GM19328 (cell line): ENCODE measurements at regions not wholly inside any gene's neighbourhood (a gene's known extent, or its start where the extent isn't known, plus 50 kb on each side); places are given as distances from the start of the nearest gene placed in this dataset.

Source experiments
- ATAC-seq: cut with Tn5 transposase; IDR thresholded peaks from one replicate; pipeline ENCODE4 v1.9.1; 2021; ENCODE audit warnings: mild to moderate bottlenecking, moderate library complexity; ENCODE audit not compliant: unreplicated experiment

DNA sequence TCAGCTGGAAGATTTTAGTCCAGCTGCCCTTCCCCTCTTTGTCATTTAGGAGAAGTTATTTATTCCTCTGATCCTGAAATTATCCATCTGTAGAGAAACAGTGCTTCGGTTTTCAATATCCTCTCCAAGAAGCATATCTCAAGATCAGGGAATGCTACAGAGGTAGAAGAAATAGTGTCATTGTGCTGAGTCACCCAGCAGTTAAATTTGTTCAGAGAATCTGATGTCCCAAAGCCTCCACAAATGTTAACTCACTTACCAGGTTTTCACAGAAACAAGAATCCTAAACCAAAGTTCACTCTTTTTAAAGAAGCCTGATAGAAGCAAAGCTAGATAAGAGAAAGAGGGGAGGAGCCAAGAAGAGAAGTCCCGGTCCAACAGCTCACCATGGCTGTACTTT is 480.7 kb upstream of the GYPC start:
- ATAC-seq, result no peak

DNA sequence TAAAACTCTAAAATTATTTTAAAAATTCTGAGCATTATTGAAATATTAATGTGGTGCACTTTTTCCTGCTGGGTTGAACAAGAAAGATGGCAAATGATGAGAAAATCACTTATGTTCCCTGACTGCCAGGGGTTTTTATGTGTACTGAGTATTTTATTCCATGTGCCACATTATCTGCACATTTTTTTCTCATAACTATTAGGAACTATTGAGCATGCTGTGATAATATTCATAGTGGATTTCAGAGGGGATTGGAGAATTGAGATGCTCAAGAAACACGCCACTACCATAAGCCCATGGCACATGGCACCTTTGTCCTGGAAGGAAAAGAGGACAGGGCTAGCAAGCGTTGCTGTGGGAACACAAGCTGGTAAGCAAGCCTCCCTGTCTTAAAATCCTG is 478.5 kb upstream of the GYPC start:
- ATAC-seq, result no peak

DNA sequence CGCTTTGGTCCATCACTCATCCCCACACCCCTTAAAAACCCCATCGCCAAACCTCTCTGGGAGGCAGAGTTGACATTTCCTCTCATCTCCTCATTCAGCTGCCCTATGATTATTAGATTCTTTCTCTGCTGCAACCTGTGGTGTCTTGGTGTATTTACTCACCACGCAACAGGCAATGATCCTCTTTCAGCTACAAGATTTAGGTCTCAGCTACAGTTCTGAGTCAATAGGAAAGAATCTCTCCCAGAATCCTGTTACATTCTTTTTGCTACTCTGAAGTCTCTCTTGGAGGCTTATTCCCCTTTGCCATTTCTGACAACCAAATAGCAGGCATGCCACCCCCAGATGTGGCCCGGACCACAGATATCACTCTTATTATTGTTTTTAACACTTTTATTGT is 468.3 kb upstream of the GYPC start:
- ATAC-seq, result no peak

DNA sequence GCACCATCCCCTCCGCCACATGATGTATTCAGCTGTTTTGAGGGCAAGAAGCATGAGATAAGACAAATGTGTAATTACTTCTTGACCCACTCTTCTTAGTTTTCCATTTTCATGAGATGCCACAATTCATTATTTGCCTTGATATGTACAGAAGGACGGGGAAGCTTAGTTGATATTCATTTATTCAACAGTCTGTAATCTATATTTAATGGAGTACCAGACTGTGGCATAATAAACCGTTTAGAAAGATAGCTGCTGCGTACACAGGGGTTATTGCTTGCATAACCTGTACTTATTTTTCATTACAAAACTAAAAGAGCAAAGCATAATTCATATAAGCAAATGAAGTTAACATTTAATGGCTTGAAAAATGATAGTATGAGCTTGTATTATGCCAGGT is 466.4 kb upstream of the GYPC start:
- ATAC-seq, result no peak

DNA sequence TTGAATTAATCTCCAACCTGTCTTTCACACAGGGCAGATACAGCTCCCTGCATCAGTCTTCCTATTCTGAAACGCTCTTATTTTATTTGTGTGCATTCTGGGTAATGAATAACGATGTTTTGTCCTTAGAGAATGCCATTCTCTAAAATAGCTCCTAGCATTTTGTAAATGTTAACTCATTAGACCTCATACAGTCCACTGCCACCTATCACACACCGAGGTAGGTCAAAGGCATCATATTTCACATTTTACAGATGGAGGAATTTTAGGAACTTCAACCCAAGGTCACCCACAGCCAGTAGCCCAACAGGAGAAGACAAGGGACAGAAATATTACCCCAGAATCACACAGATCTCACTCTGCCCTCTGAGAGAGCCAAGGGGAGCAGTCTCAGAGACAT is 455.4 kb upstream of the GYPC start:
- ATAC-seq, result no peak

DNA sequence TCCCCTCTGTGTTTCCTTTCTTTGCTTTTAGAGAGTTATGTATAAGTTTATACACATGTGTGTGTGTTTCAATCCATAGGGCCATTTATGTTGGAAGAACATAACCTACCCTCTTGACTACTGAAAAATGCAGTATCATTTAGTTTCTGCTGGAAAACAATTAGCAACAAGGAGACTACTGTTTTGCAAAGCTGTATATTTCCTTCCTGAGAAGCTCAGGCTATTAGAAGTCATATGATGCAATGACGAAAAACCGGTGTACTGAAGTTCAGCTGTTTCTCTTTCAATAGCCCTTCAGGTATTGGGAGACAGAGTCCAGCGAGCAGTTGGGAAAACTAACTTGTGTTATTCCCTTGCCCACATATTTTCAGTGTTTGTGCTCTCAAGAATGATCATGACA is 447.7 kb upstream of the GYPC start:
- ATAC-seq, result no peak

DNA sequence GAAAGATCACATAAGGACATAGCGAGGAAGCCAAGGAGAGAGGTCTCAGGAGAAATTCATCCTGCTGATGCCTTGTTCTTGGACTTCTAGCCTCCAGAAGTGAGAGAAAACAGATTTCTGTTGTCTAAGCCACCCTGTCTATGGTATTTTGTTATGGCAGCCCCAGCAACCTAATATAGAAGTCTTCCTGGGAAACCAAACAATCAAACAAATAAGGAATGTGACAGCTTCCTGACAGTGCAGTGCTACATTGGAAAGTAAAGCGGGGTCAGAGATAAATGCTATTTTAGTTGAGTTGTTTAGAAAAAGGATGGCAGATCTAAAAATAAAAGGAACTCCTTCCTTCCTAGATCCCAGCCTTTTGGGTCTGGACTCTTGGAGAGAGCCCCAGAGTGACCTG is 443.2 kb upstream of the GYPC start:
- no peak for ATAC-seq

DNA sequence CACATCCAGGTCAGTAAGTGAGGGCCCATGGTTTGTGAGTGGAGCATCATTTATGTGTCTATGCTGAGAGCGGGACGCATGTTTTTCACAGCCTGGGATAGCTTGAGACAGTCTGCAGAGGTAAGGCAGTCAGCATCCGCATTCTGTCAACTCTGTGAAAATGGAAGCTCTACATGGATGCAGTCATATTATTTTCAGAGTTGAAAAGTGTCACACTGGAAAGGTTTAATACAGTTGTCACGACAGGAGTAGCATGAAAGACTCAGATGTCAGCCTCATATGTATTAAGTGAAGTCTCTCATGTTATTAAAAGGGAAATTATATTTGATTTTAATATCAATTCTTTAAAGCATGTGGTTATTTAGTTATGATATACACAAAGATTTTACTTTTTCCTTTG is 436.9 kb upstream of the GYPC start:
- ATAC-seq, result no peak

DNA sequence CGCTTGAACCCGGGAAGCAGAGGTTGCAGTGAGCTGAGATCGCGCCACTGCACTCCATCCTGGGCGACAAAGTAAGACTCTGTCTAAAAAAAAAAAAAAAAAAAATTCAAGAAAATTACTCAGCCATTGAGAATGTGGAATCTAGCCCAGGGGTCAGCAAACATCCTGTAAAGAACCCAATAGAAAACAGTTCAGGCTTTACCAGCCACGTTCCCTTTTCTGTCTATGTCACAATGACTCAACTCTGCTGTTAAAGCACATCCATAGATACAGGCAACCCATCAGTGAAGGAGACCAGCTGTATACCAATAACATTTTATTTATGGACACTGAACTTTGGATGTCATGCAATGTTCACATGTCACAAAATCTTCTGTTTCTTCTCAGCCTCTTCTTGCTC is 435.6 kb upstream of the GYPC start:
- no peak for ATAC-seq

DNA sequence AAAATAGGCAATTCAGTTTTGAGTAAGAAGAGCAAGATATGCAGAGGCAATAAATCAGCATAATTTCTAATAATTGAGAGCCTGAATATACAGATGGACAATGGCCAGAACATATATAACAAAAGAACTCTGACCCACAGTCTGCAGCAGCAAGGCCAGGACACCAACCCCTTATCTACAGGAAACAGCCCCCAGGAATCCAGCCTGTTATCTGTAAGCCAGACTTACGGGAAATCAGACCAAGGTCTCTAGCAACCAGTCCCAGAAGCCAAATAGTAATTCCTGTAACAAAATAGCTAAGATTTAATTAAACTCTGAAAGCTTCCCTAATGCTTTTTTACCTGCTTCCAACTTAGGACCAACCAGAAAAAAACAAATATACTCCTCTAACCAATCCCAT is 434.5 kb upstream of the GYPC start:
- ATAC-seq, result no peak

DNA sequence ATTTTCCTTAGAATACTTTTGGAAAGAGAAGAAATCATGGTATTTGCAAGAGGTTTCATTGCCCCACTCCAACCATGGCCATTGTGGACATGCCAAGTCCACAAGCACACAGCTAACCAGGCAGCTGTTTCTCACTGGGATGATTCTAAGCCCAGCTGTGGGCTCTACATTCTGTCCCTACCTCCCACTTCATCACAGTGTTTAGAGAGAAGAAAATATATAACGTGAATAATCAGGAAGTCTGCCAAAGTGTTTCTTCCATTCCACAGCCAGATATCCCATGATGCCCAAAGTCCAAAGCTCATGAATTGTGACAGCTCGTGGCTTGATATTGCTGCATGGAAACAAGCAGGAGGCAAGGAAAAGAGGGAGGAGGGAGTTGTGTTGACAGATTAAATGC is 433.7 kb upstream of the GYPC start:
- ATAC-seq, result no peak

DNA sequence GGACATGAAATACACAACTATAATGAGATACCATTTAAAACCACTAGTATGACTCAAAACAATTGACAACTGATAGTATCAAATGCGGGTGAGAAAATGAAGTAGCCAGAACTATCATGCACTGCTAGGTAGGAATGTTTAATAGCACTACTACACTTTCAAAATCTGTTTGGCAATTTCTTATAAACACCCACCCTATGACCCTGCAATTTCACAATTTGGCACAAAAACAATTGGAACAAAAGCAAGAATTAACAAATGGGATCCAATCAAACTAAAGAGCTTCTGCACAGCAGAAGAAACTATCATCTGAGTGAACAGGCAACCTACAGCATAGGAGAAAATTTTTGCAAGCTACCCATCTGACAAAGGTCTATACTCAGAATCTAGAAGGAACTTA is 431.2 kb upstream of the GYPC start:
- ATAC-seq, result no peak

DNA sequence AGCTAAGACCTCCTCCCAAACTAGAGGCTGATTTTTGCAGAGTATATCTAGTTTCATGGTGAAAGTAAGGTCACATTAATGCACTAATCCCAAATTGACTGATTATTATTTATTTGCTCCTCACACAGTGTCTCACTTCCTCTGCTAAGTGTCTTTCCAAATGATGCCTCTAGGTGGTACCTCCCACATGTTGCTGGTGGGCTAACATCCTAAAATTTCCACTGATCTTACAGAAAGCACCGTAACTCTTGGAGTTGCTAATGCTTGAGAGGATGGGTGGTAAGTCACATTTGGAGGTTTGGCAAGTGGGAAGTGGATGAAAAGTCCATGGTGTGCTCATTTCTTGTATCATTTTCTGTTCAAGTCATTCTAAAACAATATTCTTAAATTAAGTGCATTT is 428.7 kb upstream of the GYPC start:
- no peak for ATAC-seq

DNA sequence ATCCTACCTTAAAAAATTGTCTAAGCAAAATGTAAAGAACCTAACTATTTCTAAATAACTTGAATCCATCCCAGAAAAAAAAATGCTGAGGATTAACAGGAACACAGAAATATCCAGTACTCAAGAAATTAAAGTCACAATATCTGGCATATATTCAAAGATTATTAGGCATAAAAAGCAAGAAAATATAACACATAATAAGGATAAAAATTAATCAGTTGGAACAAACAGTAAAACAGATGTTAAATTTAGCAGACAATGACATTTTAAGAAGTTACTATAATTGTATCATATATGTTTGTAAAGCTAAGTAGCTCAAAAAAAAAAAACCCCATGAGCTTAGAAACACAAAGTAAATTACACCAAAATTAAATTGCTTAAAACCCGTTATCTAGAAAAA is 427.4 kb upstream of the GYPC start:
- ATAC-seq, result no peak

DNA sequence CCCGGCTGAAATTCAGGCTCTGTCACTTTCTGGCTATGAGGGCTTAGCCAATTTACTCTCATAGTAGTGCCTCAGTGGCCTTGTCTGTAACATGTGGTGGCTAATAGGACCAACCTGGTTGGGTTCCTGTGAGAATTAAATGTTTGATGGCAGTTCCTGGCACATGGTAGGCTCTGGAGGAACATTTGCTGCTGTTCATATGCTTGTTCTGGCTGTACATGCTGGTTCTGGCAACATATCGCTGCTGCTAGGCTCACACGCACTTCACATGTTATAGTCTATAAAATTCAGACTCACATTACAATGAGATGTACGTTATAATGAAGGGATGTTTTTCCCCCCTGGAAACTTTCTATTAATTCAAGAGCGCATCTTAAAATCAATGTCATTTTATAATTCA is 417.7 kb upstream of the GYPC start:
- no peak for ATAC-seq

DNA sequence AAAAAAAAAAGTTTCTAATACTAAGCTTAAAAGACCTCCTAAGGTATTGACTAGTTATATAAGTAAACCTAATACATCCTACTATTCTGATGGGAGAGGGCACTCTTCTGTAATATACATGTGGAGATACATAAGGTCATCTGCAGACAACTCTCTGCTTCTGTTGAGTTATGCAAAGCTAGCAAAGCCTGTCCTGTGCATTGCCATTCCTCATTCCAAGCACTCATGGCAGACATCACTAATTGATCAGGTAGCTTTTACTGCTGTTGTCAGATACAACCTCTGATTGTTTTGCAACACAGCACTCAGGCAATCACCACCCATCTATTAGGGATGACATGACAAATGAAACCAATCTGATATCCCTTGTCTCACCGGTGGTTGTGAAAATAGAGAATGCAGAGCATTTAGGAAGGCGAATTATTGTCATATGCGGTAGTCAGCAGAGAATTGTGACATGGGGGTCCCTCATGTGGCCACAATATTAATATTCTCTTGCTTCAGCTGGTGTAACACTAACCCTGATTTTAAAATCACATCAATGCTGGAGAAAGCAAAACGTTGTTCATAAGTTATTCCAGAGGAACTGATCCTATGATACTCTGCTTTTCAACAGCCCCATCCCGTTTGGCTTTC is 416.5 kb upstream of the GYPC start:
- no peak for ATAC-seq

DNA sequence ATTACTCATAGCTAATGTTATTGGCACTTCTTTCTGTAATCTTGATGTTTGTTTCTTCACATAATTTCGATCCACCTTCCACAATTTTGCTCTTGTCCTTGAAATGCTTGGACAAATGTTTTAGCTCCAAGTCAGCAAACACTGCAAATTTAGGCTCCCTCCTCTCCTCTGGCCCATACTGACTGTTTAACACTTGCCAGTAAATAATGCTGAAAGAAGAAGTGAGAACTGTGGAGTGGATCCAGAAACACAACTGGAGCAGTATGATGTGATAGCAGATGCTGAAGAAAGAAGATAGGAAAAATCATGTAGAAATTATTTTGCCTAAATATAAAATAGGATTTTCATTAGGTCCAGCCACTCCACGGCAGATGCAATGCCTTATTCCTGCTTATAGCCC is 415.0 kb upstream of the GYPC start:
- no peak for ATAC-seq

DNA sequence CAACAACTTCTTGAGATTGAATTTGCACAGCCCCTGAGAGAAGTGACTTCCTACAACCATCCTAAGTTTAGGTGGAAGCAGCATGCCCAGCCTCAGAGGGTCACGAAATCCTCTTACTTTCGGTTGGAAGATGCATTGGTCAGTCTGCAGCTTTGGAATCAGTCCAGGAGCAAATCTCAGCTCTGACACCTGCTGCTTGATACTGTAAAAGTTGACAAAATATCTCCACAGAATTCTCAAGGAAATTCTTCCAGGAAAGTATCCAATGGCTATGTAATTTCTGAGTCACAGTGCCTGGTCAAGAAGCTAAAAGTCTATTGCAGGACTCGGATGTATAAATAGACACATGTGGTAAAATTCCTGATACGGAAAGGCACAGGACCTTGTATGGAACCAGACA is 414.5 kb upstream of the GYPC start:
- no peak for ATAC-seq

DNA sequence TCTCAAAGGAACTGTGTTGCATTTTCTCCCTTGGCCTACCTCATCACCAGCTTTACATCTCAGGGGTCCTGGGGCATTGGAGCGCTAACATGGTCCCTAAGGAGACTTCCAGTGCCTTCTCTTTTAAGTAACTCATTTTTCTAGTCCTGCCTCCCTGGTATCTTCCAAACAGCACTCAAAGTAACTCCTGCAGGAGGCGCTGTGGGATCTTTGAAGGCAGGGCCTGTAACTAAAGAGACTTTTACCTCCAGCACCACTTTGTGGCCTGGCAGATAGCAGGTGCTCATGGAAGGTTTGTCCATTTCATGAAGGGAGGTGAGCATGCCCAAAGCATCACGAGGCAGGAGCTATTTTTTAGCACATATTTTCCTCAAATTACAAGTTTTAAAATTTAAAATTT is 411.0 kb upstream of the GYPC start:
- ATAC-seq, result no peak

DNA sequence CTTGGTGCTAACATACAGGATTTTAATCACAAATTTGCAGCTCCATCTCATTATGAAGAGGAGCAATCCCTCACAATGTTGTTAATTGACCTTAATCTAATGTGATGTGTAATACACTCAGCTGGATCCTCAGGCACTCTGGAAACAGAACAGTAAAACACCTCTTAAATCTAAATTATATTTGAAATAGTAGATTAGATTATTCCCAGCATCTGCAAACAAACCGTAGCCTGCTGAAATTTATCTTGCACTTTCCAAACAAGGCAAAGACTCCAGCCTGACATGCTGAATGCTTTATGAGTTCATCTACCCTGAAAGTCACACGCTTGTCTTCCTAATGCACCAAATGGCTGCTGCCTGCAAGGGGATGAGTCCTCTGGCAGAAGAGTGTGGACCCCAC is 402.3 kb upstream of the GYPC start:
- ATAC-seq, result no peak

DNA sequence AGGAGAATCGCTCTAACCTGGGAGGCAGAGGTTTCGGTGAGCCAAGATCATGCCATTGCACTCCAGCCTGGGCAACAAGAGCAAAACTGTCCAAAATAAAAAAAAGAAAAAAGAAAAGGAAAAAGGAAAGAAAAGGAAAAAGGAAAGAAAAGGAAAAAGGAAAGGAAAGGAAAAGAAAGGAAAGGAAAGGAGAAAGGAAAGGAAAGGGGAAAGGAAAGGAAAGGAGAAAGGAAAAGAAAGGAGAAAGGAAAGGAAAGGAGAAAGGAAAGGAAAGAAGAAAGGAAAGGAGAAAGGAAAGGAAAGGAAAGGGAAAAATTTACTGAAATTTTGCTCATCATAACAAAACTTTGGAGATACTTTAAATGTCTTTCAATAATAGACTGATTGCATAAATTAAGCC is 391.3 kb upstream of the GYPC start:
- no peak for ATAC-seq

DNA sequence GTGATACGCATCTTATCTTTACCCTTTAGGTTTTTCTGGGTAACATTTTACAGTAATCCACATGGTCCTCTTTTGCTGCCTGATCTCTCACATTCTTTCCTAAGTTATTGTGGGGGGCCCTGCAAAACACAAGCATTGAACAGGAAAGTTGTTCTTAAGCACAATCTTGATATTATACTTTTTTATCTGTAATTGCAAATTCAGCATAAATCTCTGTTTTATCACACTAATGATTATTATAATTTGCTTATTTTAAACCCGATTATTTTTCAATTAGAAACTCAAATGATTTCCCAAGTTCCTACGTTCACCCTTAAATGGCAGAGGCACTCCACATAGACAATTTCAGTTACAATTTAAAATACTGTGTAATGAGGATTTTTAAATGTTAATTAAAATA is 386.0 kb upstream of the GYPC start:
- ATAC-seq, result no peak

DNA sequence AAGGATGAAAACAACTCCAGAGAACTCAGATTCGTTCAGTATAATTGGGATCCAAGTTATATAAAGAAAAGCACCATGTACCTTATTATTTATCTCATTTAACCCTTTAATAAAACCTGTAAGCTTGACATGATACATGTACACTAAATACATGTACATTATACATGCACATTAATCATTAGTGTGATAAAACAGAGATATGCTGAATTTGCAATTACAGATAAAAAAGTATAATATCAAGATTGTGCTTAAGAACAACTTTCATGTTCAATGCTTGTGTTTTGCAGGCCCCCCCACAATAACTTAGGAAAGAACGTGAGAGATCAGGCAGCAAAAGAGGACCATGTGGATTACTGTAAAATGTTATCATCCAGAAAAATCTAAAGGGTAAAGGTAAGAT is 385.4 kb upstream of the GYPC start:
- ATAC-seq, result no peak

DNA sequence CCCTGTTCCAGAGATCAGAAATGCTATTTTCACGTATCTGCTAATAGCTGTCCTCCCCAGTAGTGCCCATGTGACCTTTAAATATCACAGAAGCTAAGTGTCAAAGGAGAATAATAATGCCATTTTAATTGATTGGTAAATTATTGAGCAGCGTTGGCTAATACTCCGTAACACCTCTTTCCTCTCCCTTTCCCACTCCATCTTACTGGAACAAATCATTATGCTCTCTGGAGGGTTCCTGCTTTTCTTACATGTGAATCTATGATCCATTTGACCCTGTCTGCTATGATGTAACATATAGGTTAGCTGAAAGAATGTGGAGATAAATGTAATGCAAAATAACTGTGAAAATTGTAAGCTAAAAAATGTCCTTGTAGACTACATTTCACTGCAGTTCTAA is 383.6 kb upstream of the GYPC start:
- no peak for ATAC-seq
